Astrocyte (in vitro differentiated cells and primary cell): ENCODE measurements at regions not wholly inside any gene's neighbourhood (a gene's known extent, or its start where the extent isn't known, plus 50 kb on each side); places are given as distances from the start of the nearest gene placed in this dataset.
A peak's percentile ranks its signal among the peaks of the same experiment; 100 is the strongest.

Source experiments
- DNase-seq: peaks from one replicate; pipeline ENCODE4 v3.0.0-alpha.2; 2010; ENCODE audit warnings: low read depth
- FAIRE-seq: peaks from 2 replicates; lab custom pipeline; 2011; peaks lifted over from hg19 to GRCh38; lab: Jason Lieb, UNC
- H2AFZ ChIP-seq: 2 replicates; pipeline ENCODE4 v1.6.0; 2012; ENCODE audit warnings: low read depth, low read length, inconsistent platforms
- H3K27ac ChIP-seq: 2 replicates; pipeline ENCODE4 v1.5.1; 2011; ENCODE audit warnings: low read depth, low read length, inconsistent platforms
- H3K27me3 ChIP-seq: 2 replicates; pipeline ENCODE4 v1.6.0; 2011; ENCODE audit warnings: low read length, inconsistent platforms; ENCODE audit not compliant: insufficient read depth
- H3K36me3 ChIP-seq: 2 replicates; pipeline ENCODE4 v1.5.1; 2011; ENCODE audit warnings: low read length, inconsistent platforms; ENCODE audit not compliant: insufficient read depth
- H3K4me1 ChIP-seq: 2 replicates; pipeline ENCODE4 v1.5.1; 2011; ENCODE audit warnings: low read length, inconsistent platforms; ENCODE audit not compliant: insufficient read depth
- H3K4me2 ChIP-seq: 2 replicates; pipeline ENCODE4 v1.6.0; 2012; ENCODE audit warnings: low read length, inconsistent platforms
- H3K4me3 ChIP-seq: 2 replicates; pipeline ENCODE4 v1.5.1; 2011; ENCODE audit warnings: low read depth, mild to moderate bottlenecking, low read length, inconsistent platforms; ENCODE audit not compliant: insufficient read depth
- H3K79me2 ChIP-seq: 2 replicates; pipeline ENCODE4 v1.6.0; 2012; ENCODE audit warnings: mild to moderate bottlenecking, low read length, inconsistent platforms; ENCODE audit not compliant: insufficient read depth
- H3K9ac ChIP-seq: 2 replicates; pipeline ENCODE4 v1.6.0; 2012; ENCODE audit warnings: mild to moderate bottlenecking, low read length, inconsistent platforms
- H3K9me3 ChIP-seq: 2 replicates; pipeline ENCODE4 v1.5.1; 2012; ENCODE audit warnings: low read depth, mild to moderate bottlenecking, low read length, inconsistent platforms; ENCODE audit not compliant: insufficient read depth
- H4K20me1 ChIP-seq: 2 replicates; pipeline ENCODE4 v1.6.0; 2012; ENCODE audit warnings: low read length, inconsistent platforms; ENCODE audit not compliant: insufficient read depth
- H3K27ac Mint-ChIP-seq: one replicate; pipeline ENCODE4 v1.8.0; 2021; ENCODE audit warnings: mild to moderate bottlenecking, mixed read lengths; ENCODE audit not compliant: unreplicated experiment
- H3K27me3 Mint-ChIP-seq: one replicate; pipeline ENCODE4 v1.8.0; 2021; ENCODE audit warnings: low read depth, mixed read lengths; ENCODE audit not compliant: unreplicated experiment
- H3K36me3 Mint-ChIP-seq: one replicate; pipeline ENCODE4 v1.8.0; 2021; ENCODE audit warnings: low read depth, mixed read lengths; ENCODE audit not compliant: unreplicated experiment
- H3K4me1 Mint-ChIP-seq: one replicate; pipeline ENCODE4 v1.8.0; 2021; ENCODE audit warnings: low read depth, mixed read lengths; ENCODE audit not compliant: unreplicated experiment
- H3K4me3 Mint-ChIP-seq: one replicate; pipeline ENCODE4 v1.8.0; 2021; ENCODE audit warnings: mild to moderate bottlenecking, moderate library complexity, mixed read lengths; ENCODE audit not compliant: unreplicated experiment
- H3K9me3 Mint-ChIP-seq: one replicate; pipeline ENCODE4 v1.8.0; 2021; ENCODE audit warnings: mild to moderate bottlenecking, mixed read lengths; ENCODE audit not compliant: unreplicated experiment
- EZH2 ChIP-seq: IDR thresholded peaks from 2 replicates; pipeline ENCODE4 v1.6.1; 2012; ENCODE audit warnings: mild to moderate bottlenecking, low read length, inconsistent platforms; ENCODE audit not compliant: insufficient read depth
- TF ChIP-seq, protein P1 (sequence below): IDR thresholded peaks from 2 replicates; pipeline ENCODE4 v1.5.1; 2011; ENCODE audit warnings: low read depth, mild to moderate bottlenecking, inconsistent platforms, low read length, moderate library complexity; ENCODE audit not compliant: insufficient read depth

DNA sequence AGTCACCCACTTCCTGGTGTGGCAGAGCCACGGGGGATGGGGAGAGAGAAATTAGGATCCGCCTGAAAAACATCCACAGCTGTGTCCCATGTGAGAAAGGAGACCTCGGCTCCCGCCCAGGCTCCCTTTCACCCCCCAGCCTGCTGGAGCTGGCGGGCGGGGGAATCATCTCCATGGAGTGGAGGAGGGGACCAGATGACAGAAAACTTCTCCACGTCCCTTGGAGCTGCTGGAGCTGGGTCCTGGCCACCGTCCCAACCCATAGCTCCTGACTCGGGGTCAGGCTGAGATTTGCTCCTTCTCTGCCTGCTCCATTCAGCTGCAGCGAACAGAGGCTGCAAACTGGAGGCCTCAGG is 113.8 kb downstream of the CEBPB start:
- H3K27me3 Mint-ChIP-seq, result peaks cover 16% of the 10 kb centered on the region
- Histone ChIP-seq H3K36me3 (no peaks in the 10 kb centered on the region), H3K4me2 (peak overlapping the region; percentile 30), H3K4me1 (peaks cover 43% of the 10 kb centered on the region), H2AFZ (peak overlapping the region; percentile 26), H3K27ac (peak overlapping the region; percentile 60), H3K9me3 (no peaks in the 10 kb centered on the region), H3K27me3 (no peaks in the 10 kb centered on the region), H3K4me3 (no peak overlapping the region), H3K9ac (peak overlapping the region; percentile 59), H4K20me1 (no peaks in the 10 kb centered on the region), H3K79me2 (no peaks in the 10 kb centered on the region)
- peaks cover 26% of the 10 kb centered on the region for H3K4me1 Mint-ChIP-seq
- DNase-seq (peak; percentile 72), FAIRE-seq (no peak)
- H3K9me3 Mint-ChIP-seq, result peaks cover 1% of the 10 kb centered on the region
- no peak overlapping the region for H3K4me3 Mint-ChIP-seq
- H3K27ac Mint-ChIP-seq, result no peak overlapping the region
- no peak for TF ChIP-seq EZH2
- TF ChIP-seq, protein P1, sequence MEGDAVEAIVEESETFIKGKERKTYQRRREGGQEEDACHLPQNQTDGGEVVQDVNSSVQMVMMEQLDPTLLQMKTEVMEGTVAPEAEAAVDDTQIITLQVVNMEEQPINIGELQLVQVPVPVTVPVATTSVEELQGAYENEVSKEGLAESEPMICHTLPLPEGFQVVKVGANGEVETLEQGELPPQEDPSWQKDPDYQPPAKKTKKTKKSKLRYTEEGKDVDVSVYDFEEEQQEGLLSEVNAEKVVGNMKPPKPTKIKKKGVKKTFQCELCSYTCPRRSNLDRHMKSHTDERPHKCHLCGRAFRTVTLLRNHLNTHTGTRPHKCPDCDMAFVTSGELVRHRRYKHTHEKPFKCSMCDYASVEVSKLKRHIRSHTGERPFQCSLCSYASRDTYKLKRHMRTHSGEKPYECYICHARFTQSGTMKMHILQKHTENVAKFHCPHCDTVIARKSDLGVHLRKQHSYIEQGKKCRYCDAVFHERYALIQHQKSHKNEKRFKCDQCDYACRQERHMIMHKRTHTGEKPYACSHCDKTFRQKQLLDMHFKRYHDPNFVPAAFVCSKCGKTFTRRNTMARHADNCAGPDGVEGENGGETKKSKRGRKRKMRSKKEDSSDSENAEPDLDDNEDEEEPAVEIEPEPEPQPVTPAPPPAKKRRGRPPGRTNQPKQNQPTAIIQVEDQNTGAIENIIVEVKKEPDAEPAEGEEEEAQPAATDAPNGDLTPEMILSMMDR, result no peak
- H3K36me3 Mint-ChIP-seq, result no peaks in the 10 kb centered on the region

- Mint-ChIP-seq H3K9me3 (peaks cover 1% of the 10 kb centered on the region), H3K4me1 (peaks cover 27% of the 10 kb centered on the region), H3K4me3 (no peak overlapping the region), H3K36me3 (no peaks in the 10 kb centered on the region), H3K27me3 (peaks cover 13% of the 10 kb centered on the region), H3K27ac (peak overlapping the region; percentile 76)
- Histone ChIP-seq H3K9me3 (no peaks in the 10 kb centered on the region), H3K4me1 (peaks cover 46% of the 10 kb centered on the region), H4K20me1 (no peaks in the 10 kb centered on the region), H2AFZ (peak overlapping the region; percentile 49), H3K27ac (peak overlapping the region; percentile 60), H3K9ac (peak overlapping the region; percentile 59), H3K4me3 (no peak overlapping the region), H3K36me3 (no peaks in the 10 kb centered on the region), H3K79me2 (no peaks in the 10 kb centered on the region), H3K27me3 (no peaks in the 10 kb centered on the region), H3K4me2 (peak overlapping the region; percentile 30)
- DNase-seq (peak; percentile 94), FAIRE-seq (no peak)
- TF ChIP-seq EZH2, result no peak
- TF ChIP-seq, protein P1, result no peak
Observed at GRCh38 chr20:50304923-50305635, 114.4 kb downstream of the CEBPB start.
